ENCODE measurements at regions not wholly inside any gene's neighbourhood (a gene's known extent, or its start where the extent isn't known, plus 50 kb on each side); places are given as distances from the start of the nearest gene placed in this dataset.

GRCh38 chr6:105495515-105495914 lies 92.6 kb upstream of the PREP start:
- H3K9me3 ChIP-seq: no peaks in the 10 kb centered on the region
- no peaks in the 10 kb centered on the region for H3K27me3 ChIP-seq
- no peak overlapping the region for H3K27ac ChIP-seq
- H3K36me3 ChIP-seq: no peaks in the 10 kb centered on the region
- peaks cover 0 to 10% (median 0%) of the 10 kb centered on the region in 4 donors for H3K4me1 ChIP-seq
- DNase-seq: no peak
- intact Hi-C loops (cut with DNase I; ENCODE audit: low total_unique reads): no loop called here
- no peak for TF ChIP-seq POLR2AphosphoS5 (IDR thresholded peaks at IDR 0.05)
- no peak for TF ChIP-seq POLR2A (IDR thresholded peaks at IDR 0.05)
- no peak for TF ChIP-seq EP300 (IDR thresholded peaks at IDR 0.05; ENCODE audit: low read depth)
- TF ChIP-seq, protein P1, sequence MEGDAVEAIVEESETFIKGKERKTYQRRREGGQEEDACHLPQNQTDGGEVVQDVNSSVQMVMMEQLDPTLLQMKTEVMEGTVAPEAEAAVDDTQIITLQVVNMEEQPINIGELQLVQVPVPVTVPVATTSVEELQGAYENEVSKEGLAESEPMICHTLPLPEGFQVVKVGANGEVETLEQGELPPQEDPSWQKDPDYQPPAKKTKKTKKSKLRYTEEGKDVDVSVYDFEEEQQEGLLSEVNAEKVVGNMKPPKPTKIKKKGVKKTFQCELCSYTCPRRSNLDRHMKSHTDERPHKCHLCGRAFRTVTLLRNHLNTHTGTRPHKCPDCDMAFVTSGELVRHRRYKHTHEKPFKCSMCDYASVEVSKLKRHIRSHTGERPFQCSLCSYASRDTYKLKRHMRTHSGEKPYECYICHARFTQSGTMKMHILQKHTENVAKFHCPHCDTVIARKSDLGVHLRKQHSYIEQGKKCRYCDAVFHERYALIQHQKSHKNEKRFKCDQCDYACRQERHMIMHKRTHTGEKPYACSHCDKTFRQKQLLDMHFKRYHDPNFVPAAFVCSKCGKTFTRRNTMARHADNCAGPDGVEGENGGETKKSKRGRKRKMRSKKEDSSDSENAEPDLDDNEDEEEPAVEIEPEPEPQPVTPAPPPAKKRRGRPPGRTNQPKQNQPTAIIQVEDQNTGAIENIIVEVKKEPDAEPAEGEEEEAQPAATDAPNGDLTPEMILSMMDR (IDR thresholded peaks at IDR 0.05): no peak
- 80 to 87% methylated on average over 1 to 6 of the region's 6 CpGs for WGBS, 2 donors (ENCODE audit: low coverage in 1 of 2)
- no peak overlapping the region for H3K4me3 ChIP-seq
- in situ Hi-C loops (cut with MboI; ENCODE audit: low pct_ligation_motif_present in 1 of 4, low pct_unique_long_range_greater_than_20kb in 1 of 4, low sequenced_read_pairs in 3 of 4): loop anchor here (25.0 kb wide), 6 partner anchors 242 to 792 kb away; partner anchors contain the start of gene PRDM1 (in 1 of the 4)

DNA sequence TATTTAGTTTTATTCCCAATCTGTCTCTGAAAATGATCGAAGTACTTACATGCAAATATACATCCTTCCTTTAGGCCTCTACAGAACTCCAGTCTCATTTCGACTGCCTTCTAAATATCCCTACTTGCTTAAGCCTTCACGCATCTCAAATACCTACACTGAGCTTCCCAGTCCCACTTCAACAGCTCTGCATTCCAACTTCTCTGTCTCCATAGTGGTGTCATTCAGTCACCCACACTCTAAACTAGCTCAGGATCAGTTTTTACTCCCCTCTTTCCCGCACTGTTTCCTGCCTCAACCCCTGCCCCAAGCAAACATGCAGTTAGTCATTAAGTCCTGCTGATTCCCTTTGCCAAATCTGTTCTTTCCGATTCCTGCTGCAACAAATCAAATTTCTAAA lies 91.8 kb upstream of the PREP start:
- Histone ChIP-seq H3K4me3 (no peak overlapping the region), H3K27me3 (no peaks in the 10 kb centered on the region), H3K27ac (no peak overlapping the region), H3K36me3 (no peaks in the 10 kb centered on the region), H3K4me1 (peaks cover 0 to 10% (median 1%) of the 10 kb centered on the region in 4 donors), H3K9me3 (no peaks in the 10 kb centered on the region)
- no peak for DNase-seq
- no peak for TF ChIP-seq POLR2AphosphoS5 (IDR thresholded peaks at IDR 0.05)
- no peak for TF ChIP-seq POLR2A (IDR thresholded peaks at IDR 0.05)
- no peak for TF ChIP-seq EP300 (IDR thresholded peaks at IDR 0.05; ENCODE audit: low read depth)
- TF ChIP-seq, protein P1 (IDR thresholded peaks at IDR 0.05): no peak
- in situ Hi-C loops (cut with MboI; ENCODE audit: low pct_ligation_motif_present in 1 of 4, low pct_unique_long_range_greater_than_20kb in 1 of 4, low sequenced_read_pairs in 3 of 4) (loop anchor here (25.0 kb wide), 6 partner anchors 243 to 793 kb away; partner anchors contain the start of gene PRDM1 (in 1 of the 4)), intact Hi-C loops (cut with DNase I; ENCODE audit: low total_unique reads) (no loop called here)
- WGBS, 2 donors (ENCODE audit: low coverage in 1 of 2): 91 to 98% methylated on average over 5 of the region's 5 CpGs

DNA sequence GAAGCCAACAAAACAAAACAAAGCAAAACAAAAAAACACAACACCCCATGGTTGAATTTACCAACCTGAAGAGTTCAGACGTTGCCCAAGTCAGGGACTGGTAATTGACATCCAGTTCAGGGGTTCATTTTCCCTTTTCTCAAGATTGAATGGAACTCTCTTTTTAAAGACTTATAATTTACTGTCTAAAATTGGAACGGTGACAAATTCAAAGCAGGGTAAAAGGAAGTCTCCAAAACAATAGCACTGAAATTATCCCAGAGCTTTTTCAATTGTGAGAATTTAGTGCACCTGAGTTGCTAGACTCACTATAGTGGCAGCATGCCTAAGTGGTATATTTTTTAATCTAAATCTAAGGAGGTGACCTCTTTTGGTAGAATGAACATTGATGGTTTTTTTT lies 90.9 kb upstream of the PREP start:
- TF ChIP-seq POLR2AphosphoS5 (IDR thresholded peaks at IDR 0.05) (no peak), EP300 (IDR thresholded peaks at IDR 0.05; ENCODE audit: low read depth) (no peak), POLR2A (IDR thresholded peaks at IDR 0.05) (no peak)
- TF ChIP-seq, protein P1 (IDR thresholded peaks at IDR 0.05): no peak
- Histone ChIP-seq H3K4me3 (no peak overlapping the region), H3K27me3 (no peaks in the 10 kb centered on the region), H3K27ac (no peak overlapping the region), H3K9me3 (no peaks in the 10 kb centered on the region), H3K36me3 (no peaks in the 10 kb centered on the region), H3K4me1 (peaks cover 0 to 18% (median 2%) of the 10 kb centered on the region in 4 donors)
- in situ Hi-C loops (cut with MboI; ENCODE audit: low pct_ligation_motif_present in 1 of 4, low pct_unique_long_range_greater_than_20kb in 1 of 4, low sequenced_read_pairs in 3 of 4) (loop anchor here (25.0 kb wide), 6 partner anchors 244 to 794 kb away; partner anchors contain the start of gene PRDM1 (in 1 of the 4)), intact Hi-C loops (cut with DNase I; ENCODE audit: low total_unique reads) (no loop called here)
- 46 to 64% methylated on average over 2 of the region's 2 CpGs for WGBS, 2 donors (ENCODE audit: low coverage in 1 of 2)
- DNase-seq: no peak

DNA sequence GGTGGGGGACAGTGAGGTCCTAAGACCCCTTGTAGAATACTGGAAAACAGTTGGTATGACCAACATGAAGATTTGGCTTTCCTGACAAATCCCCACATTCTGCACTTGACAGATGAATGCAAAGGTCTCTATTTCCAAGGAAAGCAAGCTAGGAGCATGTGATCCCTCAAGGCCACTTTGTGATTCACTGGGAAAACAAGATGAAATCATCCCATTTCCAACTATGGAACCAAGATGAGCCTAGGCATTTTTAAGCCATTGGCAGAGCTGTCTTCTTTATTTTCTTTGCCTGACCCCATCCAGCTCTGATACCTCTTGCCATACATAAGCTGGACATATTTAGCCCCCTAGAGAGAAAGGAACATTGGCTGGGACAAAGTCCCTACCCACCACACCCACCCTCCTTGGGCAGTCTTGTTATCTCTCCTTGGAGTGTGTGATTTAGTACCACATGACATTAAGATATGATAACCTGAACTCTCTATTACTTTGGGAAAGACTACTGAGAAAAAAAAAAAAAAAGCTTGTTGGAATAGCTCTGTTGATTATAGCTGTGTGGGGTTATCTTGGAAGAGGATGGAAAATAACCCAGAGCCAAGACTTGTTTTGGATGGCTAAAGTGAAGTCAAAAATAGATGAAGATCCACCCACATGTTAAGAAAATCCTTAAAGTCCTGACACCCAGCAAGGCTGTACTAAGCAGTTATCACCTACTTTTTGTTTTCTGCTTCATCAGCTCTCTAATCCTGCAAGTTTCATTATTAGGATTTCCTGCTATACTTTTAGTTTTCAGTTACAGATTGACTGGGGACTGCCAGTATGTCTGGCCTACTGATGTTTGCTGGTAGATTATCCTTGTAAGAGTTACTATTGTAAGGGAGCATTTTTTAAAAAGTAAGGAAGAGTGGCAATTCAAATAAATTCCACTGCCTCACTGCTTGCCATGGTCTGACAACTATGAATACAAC lies 90.1 kb upstream of the PREP start:
- no peak for TF ChIP-seq EP300 (IDR thresholded peaks at IDR 0.05; ENCODE audit: low read depth)
- TF ChIP-seq, protein P1 (IDR thresholded peaks at IDR 0.05): no peak
- no peak for TF ChIP-seq POLR2A (IDR thresholded peaks at IDR 0.05)
- no peak for TF ChIP-seq POLR2AphosphoS5 (IDR thresholded peaks at IDR 0.05)
- H3K9me3 ChIP-seq: no peaks in the 10 kb centered on the region
- no peaks in the 10 kb centered on the region for H3K27me3 ChIP-seq
- H3K4me1 ChIP-seq: peaks cover 0 to 23% (median 2%) of the 10 kb centered on the region in 4 donors
- intact Hi-C loops (cut with DNase I; ENCODE audit: low total_unique reads) (no loop called here), in situ Hi-C loops (cut with MboI; ENCODE audit: low pct_ligation_motif_present in 1 of 4, low pct_unique_long_range_greater_than_20kb in 1 of 4, low sequenced_read_pairs in 3 of 4) (loop anchor here (25.0 kb wide), 6 partner anchors 244 to 794 kb away; partner anchors contain the start of gene PRDM1 (in 1 of the 4))
- DNase-seq: no peak
- no peak overlapping the region for H3K4me3 ChIP-seq
- no peak overlapping the region for H3K27ac ChIP-seq
- H3K36me3 ChIP-seq: no peaks in the 10 kb centered on the region

Measured in transverse colon (tissue), 4 donors.